ENCODE measurements at regions not wholly inside any gene's neighbourhood (a gene's known extent, or its start where the extent isn't known, plus 50 kb on each side); places are given as distances from the start of the nearest gene placed in this dataset.
"Not testable (repeated sequence)": the region's sequence is repeated elsewhere in the genome, so short reads cannot be mapped to it uniquely, and the experiment has no call there.

DNA sequence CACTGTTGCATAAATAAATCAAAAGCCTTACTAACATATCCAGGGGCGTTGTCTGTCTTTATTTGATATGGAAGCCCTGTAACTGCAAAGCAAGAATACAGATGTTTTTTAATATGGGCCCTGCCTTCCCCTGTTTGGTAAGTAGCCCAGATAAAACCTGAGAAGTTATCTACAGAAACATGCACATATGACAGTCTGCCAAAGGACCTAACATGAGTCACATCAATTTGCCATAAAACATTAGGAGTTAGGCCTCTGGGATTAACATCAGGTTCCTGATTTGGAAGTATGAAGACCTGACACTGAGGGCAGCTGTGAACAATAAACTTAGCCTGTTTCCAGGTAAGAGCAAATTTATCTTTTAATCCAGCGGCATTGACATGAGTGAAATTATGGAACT is 1588.8 kb downstream of the REEP3 start:
- no peak overlapping the region for H3K27ac Mint-ChIP-seq
- no peak overlapping the region for H3K4me3 Mint-ChIP-seq
- H3K4me1 Mint-ChIP-seq: no peaks in the 10 kb centered on the region
- H3K36me3 Mint-ChIP-seq: no peaks in the 10 kb centered on the region
- H3K27me3 Mint-ChIP-seq: no peaks in the 10 kb centered on the region
- DNase-seq: no peak
- H3K9me3 Mint-ChIP-seq: peaks cover 4% of the 10 kb centered on the region

DNA sequence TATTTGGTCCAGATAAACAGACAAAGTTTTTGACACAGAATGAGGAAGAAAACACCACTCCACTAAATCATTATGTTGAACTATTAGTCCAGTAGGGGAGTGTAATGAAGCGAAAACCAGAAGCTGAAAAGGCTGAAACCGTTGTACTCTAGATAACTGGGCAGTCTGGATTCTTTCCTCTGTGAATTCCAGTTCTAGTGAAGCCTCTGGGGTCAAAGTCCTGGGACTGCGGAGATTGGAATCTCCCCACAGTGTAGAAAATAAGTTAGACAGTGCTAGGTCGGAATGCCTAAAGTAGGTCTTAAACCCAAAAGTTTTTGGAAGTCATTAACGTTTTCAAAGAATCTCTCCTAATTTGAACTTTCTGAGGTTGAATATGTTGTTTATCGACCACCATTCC is 1589.9 kb downstream of the REEP3 start:
- not testable (repeated sequence) for DNase-seq, H3K4me3 Mint-ChIP-seq, H3K27me3 Mint-ChIP-seq, H3K36me3 Mint-ChIP-seq, H3K9me3 Mint-ChIP-seq, H3K4me1 Mint-ChIP-seq, H3K27ac Mint-ChIP-seq

GRCh38 chr10:65112573-65112972 is 1591.4 kb downstream of the REEP3 start:
- Mint-ChIP-seq H3K4me3 (no peak overlapping the region), H3K36me3 (no peaks in the 10 kb centered on the region), H3K27me3 (no peaks in the 10 kb centered on the region), H3K27ac (no peak overlapping the region), H3K4me1 (no peaks in the 10 kb centered on the region), H3K9me3 (no peaks in the 10 kb centered on the region)
- no peak for DNase-seq

- no peak for DNase-seq
- Mint-ChIP-seq H3K4me1 (no peaks in the 10 kb centered on the region), H3K4me3 (no peak overlapping the region), H3K27ac (no peak overlapping the region), H3K27me3 (no peaks in the 10 kb centered on the region), H3K36me3 (no peaks in the 10 kb centered on the region), H3K9me3 (peaks cover 15% of the 10 kb centered on the region)
Observed at GRCh38 chr10:65123120-65123519, 1601.9 kb downstream of the REEP3 start.

GRCh38 chr10:65125212-65125611 is 1604.0 kb downstream of the REEP3 start:
- Mint-ChIP-seq H3K9me3 (peaks cover 12% of the 10 kb centered on the region), H3K36me3 (no peaks in the 10 kb centered on the region), H3K27ac (no peak overlapping the region), H3K4me1 (no peaks in the 10 kb centered on the region), H3K27me3 (no peaks in the 10 kb centered on the region), H3K4me3 (no peak overlapping the region)
- DNase-seq: no peak

GRCh38 chr10:65126288-65126687 is 1605.1 kb downstream of the REEP3 start:
- no peaks in the 10 kb centered on the region for H3K4me1 Mint-ChIP-seq
- H3K36me3 Mint-ChIP-seq: no peaks in the 10 kb centered on the region
- DNase-seq: no peak
- H3K9me3 Mint-ChIP-seq: peaks cover 8% of the 10 kb centered on the region
- no peak overlapping the region for H3K4me3 Mint-ChIP-seq
- no peak overlapping the region for H3K27ac Mint-ChIP-seq
- no peaks in the 10 kb centered on the region for H3K27me3 Mint-ChIP-seq

DNA sequence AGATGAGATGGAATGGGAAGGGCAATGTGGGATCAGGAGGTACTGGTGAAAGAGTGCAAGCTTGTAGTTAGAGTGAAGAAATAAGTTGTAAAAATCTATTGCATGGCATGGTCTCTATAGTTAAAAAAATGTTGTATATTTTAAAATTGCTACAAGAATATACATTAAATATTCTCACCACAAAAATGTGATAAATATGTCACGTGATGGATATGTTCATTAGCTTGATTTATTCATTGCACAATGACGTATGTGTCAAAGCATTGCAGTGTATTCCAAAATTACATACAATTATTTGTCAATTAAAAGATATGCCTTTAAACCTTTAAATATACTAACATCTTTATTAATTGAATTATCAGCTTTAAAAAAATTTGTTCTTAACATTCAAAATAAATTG is 1607.1 kb downstream of the REEP3 start:
- no peaks in the 10 kb centered on the region for H3K36me3 Mint-ChIP-seq
- no peak overlapping the region for H3K4me3 Mint-ChIP-seq
- DNase-seq: no peak
- no peaks in the 10 kb centered on the region for H3K4me1 Mint-ChIP-seq
- H3K27ac Mint-ChIP-seq: no peak overlapping the region
- H3K27me3 Mint-ChIP-seq: no peaks in the 10 kb centered on the region
- H3K9me3 Mint-ChIP-seq: peaks cover 1% of the 10 kb centered on the region

- Mint-ChIP-seq H3K9me3 (peaks cover 1% of the 10 kb centered on the region), H3K36me3 (no peaks in the 10 kb centered on the region)
- no peak for DNase-seq
Observed at GRCh38 chr10:65130162-65130758, 1609.1 kb downstream of the REEP3 start.

DNA sequence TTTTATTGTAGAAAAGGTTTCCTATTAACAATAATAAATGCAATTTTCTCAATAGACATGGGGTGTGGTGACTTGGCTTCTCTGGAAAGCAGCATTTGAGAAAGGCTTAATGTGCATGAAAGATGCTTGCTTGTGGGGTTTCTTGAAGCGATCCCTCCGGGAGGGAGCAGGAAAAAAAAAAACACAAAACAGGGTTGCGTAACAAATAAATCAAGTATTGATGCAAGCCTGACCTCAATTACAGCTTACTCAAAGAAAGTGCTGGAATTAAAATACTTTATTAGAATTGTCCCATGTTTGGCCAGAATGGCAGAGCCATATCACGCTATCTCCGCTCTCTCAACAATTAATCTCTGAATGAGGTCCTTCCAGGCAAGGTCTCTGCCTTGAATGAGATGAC is 1612.5 kb downstream of the REEP3 start:
- Mint-ChIP-seq H3K27me3 (no peaks in the 10 kb centered on the region), H3K4me3 (no peak overlapping the region), H3K27ac (no peak overlapping the region), H3K36me3 (no peaks in the 10 kb centered on the region), H3K9me3 (peaks cover 1% of the 10 kb centered on the region), H3K4me1 (no peaks in the 10 kb centered on the region)
- no peak for DNase-seq

More at GRCh38 chr10:65130162-65130758, 1609.1 kb downstream of the REEP3 start:
- H3K4me3 Mint-ChIP-seq: no peak overlapping the region
- H3K4me1 Mint-ChIP-seq: no peaks in the 10 kb centered on the region
- no peaks in the 10 kb centered on the region for H3K27me3 Mint-ChIP-seq
- no peak overlapping the region for H3K27ac Mint-ChIP-seq

DNA sequence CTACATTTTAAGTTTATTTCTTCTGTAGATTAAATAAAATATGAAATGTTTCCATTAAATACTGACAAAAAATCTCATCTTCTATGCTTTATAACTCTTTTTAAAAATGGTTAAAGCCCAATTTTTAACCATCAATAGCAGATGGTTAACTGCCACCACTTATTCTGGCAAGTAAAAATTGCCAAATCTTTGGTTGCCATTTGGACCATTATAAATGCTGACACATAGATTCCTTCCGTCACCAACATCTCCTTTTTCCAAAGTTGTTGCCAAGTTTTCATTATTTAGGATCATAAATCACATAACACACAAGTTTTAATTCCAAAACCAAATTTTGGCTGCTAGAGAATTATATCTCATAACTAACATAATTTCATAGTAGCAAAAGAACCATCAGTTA is 1614.3 kb downstream of the REEP3 start:
- Mint-ChIP-seq H3K36me3 (no peaks in the 10 kb centered on the region), H3K4me1 (no peaks in the 10 kb centered on the region), H3K27ac (no peak overlapping the region), H3K27me3 (no peaks in the 10 kb centered on the region), H3K4me3 (no peak overlapping the region), H3K9me3 (no peaks in the 10 kb centered on the region)
- DNase-seq: no peak

DNA sequence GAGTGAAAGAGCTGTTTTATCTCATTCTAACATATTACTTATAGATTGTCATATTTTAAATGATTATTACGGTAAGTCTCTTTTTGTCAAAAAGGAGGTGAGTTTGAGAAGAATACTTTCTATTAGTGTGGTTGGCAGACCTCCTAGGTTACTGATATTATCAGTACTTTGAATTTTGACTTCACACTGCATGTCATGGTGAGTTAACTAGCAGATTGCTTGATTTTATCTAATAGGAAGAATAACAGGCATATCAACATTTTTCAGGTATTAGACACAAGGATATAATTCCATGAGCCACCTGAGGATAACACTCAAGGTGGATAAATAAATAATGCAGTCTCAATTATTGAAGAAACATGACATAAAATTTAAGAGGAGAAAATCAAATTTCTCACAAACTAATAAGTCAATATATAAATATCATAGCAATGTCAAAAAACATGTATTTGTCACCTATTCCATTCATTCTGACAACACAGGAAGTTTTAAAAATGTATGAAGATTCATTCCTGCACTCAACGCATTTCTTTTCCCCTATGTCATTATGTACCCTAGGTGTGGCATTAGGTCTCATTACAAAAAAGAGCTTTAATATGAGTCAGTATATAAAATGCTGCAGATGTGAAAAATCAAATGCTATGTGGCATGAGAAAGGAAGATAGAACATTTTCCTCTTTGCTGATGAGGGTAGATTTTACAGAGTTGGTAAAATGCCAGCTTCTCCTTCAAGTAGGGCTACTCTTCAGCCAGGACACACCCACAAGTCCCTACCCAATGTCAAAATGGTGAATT is 1621.6 kb downstream of the REEP3 start:
- no peaks in the 10 kb centered on the region for H3K36me3 Mint-ChIP-seq
- no peaks in the 10 kb centered on the region for H3K27me3 Mint-ChIP-seq
- H3K9me3 Mint-ChIP-seq: peaks cover 3% of the 10 kb centered on the region
- H3K27ac Mint-ChIP-seq: no peak overlapping the region
- H3K4me3 Mint-ChIP-seq: no peak overlapping the region
- H3K4me1 Mint-ChIP-seq: no peaks in the 10 kb centered on the region
- no peak for DNase-seq

GRCh38 chr10:65143723-65144122 is 1622.5 kb downstream of the REEP3 start:
- Mint-ChIP-seq H3K36me3 (no peaks in the 10 kb centered on the region), H3K9me3 (peaks cover 3% of the 10 kb centered on the region), H3K27me3 (no peaks in the 10 kb centered on the region), H3K4me3 (no peak overlapping the region), H3K4me1 (no peaks in the 10 kb centered on the region), H3K27ac (no peak overlapping the region)
- no peak for DNase-seq

- H3K9me3 Mint-ChIP-seq: peaks cover 3% of the 10 kb centered on the region
- DNase-seq: no peak
- H3K4me1 Mint-ChIP-seq: no peaks in the 10 kb centered on the region
- no peak overlapping the region for H3K27ac Mint-ChIP-seq
- H3K36me3 Mint-ChIP-seq: no peaks in the 10 kb centered on the region
- H3K4me3 Mint-ChIP-seq: no peak overlapping the region
- no peaks in the 10 kb centered on the region for H3K27me3 Mint-ChIP-seq
Observed at GRCh38 chr10:65149878-65150277, 1628.7 kb downstream of the REEP3 start.

GRCh38 chr10:65166272-65166671 is 1645.1 kb downstream of the REEP3 start:
- H3K4me1 Mint-ChIP-seq: no peaks in the 10 kb centered on the region
- H3K4me3 Mint-ChIP-seq: no peak overlapping the region
- no peak overlapping the region for H3K27ac Mint-ChIP-seq
- H3K36me3 Mint-ChIP-seq: no peaks in the 10 kb centered on the region
- H3K9me3 Mint-ChIP-seq: peaks cover 9% of the 10 kb centered on the region
- H3K27me3 Mint-ChIP-seq: no peaks in the 10 kb centered on the region
- no peak for DNase-seq

DNA sequence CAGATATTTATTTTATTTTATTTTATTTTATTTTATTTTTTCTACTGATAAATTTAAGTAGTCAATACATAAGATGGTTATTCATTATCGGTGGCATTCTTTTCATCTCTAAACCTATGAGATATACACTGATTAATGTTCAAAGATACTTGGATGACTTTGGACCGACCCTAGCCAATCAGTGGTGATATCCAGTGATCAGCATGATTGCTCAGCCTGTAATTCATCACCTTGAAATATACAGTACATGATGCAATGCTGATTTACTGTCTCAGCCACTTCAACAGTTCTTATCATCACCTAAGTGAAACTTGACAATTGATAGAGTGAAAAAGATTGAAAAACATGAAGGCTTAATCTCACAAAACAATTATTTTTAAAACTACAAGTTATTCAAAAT is 1651.0 kb downstream of the REEP3 start:
- H3K27me3 Mint-ChIP-seq: no peaks in the 10 kb centered on the region
- H3K36me3 Mint-ChIP-seq: no peaks in the 10 kb centered on the region
- H3K4me3 Mint-ChIP-seq: no peak overlapping the region
- no peaks in the 10 kb centered on the region for H3K4me1 Mint-ChIP-seq
- no peak for DNase-seq
- no peak overlapping the region for H3K27ac Mint-ChIP-seq
- H3K9me3 Mint-ChIP-seq: peaks cover 6% of the 10 kb centered on the region

- H3K36me3 Mint-ChIP-seq: no peaks in the 10 kb centered on the region
- H3K4me1 Mint-ChIP-seq: no peaks in the 10 kb centered on the region
- H3K9me3 Mint-ChIP-seq: peaks cover 9% of the 10 kb centered on the region
- DNase-seq: no peak
- H3K27me3 Mint-ChIP-seq: no peaks in the 10 kb centered on the region
- H3K4me3 Mint-ChIP-seq: no peak overlapping the region
- H3K27ac Mint-ChIP-seq: no peak overlapping the region
Observed at GRCh38 chr10:65176994-65177393, 1655.8 kb downstream of the REEP3 start.
